ENCODE measurements at regions not wholly inside any gene's neighbourhood (a gene's known extent, or its start where the extent isn't known, plus 50 kb on each side); places are given as distances from the start of the nearest gene placed in this dataset.

DNA sequence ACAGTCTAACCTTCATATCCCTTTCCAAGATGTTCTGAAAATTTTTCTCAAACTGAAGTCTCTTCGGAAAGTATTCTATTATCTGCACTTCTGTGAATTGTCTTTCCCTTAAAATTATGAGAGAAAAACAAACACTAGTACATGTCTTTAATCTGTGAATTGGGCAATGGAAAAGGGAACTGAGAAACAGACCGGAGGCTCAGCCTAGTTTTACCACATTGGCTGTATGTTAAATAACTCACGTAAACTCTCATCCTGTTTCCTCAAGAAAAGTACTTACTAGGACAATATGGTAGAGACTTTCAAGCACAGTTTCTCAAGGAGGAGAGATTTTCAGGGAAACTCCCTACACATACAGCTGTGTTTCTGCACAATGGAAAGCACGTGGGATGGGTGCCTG is 982.2 kb upstream of the SEMA6D start:
- no peak for DNase-seq

DNA sequence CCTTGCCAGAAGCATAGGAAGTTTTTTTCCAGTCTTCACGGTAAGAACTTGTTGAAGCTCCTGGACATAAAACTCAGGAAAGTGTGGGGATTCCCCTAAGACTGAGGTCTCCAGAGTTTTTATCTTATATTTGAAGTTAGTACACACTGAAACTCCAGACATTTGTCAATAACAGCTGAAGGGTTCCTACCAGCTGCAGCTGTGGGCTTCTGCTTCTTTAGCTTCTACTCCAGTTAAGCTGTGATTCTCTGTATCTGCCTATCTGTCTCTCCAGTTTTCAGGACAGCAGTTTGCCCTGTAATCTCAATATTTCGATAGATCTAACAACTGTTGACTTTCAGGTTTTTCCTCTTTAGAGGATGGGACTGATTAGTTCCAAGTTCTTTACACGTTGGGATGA is 966.0 kb upstream of the SEMA6D start:
- no peak for DNase-seq

GRCh38 chr15:46753946-46754345 is 963.4 kb upstream of the SEMA6D start:
- no peak for DNase-seq

GRCh38 chr15:46763091-46763490 is 954.2 kb upstream of the SEMA6D start:
- DNase-seq, result no peak

DNA sequence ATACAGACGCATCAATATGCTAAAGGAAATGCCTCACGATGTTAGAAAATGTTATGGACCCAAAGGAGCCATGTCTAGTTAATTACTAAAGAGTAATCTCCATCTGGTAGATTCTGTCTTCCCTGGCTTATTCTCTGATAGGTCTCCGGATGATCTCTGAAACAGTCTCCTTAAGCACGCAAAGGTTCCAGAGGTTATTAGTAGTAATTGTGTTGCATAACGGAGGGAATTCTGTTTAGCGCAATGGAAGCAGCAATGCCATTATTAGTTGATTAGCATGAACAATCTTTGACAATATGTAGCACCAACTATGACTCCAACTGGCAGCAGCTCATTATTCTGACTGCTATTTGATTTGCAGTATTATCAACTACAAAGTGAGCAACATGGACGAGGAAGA is 952.5 kb upstream of the SEMA6D start:
- no peak for DNase-seq

- no peak for DNase-seq
Measured at GRCh38 chr15:46766021-46766420, 951.3 kb upstream of the SEMA6D start.

DNA sequence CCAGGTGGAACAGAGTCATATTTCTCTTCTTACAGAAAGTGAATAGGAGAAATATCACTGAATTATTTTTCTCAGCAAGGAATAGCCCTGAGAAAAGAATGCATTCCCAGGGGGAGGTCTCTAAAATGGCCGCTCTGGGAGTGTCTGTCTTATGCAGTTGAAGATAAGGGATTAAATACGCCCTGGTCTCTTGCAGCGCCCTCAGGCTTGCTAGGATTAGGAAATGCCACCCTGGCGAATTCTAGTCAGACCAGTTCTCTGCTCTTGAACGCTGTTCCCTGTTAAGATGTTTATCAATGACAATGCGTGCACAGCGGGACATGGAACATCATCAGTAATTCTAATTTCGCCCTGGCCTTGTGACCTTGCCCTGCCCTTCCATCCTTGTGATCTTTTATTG is 949.0 kb upstream of the SEMA6D start:
- peak; percentile 8 for DNase-seq

DNA sequence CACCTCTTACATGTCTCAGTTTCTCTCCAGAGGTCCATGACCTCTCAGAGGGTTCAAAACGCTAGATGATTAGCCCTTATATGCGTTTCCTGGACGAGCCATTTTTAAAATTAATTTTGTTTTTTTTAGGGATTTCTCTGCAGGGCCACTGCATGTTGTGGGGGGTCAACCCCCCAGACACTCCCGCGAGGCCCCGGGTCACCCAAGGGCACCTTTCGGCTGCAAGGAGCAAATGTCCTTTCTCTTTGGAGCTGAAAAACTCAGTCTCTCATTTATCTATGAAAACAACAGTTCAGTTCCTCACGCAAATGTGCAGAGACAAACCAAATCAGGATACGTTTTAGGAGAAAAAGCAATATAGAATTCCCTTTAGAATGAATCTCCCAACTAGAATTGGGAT is 944.3 kb upstream of the SEMA6D start:
- no peak for DNase-seq

DNA sequence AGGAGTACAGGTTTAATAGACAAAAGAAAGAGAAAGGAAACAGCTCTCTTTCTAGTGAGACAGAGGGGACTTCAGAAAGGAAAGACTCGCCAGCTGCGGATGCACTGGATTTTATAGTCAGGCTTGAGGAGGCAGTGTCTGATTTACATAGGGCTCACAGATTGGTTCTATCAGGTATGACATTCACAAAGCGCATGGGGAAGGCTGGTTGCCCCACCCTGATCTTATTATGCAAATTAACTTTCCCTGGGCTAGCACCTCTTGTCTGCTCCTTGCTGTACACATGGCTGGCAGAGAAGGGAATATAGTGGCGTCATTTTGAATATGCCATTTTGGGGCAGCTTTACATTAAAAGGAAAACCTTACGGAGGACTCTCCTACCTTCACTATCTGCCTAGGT is 938.4 kb upstream of the SEMA6D start:
- no peak for DNase-seq

DNA sequence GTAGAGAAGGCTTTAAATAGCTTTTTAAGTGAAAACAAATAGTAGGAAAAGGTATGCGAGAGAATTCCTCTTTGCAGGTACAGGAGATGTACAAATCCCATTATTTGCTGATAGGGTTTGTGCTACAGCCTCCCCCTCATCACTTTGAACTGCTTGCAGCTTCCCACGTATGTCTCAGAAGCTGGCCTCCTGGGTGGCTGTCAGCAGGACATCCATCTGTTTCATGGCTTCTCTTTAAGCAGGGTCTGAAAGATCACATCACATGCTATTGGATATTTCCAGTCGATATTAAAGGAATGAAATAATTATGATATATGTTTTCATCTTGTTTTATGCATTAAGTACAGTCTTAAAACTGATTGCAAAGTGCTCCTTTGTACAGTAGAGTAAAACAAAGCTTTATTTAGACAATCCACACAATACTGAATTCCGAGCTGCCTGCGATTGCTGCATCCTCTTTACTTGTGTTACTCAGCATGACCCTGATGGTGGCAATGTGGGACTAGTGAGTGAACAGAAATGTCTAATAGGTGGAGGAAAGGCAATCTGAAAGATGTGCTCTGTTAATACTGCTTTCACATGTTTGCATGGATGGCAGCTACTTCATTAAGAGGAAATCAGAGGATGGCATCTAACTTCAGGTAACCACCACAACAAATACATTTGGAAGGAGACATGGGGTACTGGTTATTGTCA is 930.6 kb upstream of the SEMA6D start:
- peak; percentile 81 for DNase-seq

DNA sequence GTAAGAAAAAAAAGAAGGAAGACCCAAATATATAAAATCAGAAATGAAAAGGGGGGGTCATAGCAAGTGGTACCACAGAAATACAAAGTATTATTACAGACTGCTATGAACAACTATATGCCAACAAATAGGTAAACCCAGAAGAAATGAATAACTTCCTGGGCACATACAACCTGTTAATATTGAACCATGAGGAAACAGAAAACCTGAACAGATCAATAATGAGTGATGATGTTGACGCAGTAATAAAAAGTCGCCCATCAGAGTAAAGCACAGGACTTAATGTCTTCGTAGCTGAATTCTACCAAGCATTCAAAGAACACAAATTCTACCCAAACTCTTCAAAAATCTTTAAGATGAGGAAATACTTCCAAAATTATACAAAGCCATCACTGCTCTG is 921.6 kb upstream of the SEMA6D start:
- DNase-seq, result no peak

- DNase-seq, result no peak
Measured at GRCh38 chr15:46808834-46809233, 908.5 kb upstream of the SEMA6D start.

- no peak for DNase-seq
Measured at GRCh38 chr15:46815240-46815639, 902.1 kb upstream of the SEMA6D start.

DNA sequence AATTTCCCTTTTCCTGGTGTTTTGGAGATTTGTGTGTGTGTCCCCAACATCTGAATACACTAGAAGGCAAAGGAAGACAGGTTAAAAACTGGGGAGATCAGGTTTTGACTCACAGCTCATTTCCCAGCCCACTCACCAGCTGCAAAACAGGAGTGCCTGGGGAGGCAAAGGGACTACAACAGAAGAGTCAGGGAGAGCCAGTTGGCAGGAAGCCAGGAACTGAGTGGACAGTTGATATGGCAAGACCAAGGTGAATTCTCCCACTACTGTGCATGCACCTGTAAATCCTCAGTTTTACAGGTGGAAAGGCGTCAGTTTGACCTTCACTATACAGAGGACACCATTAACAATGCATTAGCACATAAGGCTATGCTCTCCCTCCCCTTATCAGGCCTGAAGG is 901.5 kb upstream of the SEMA6D start:
- DNase-seq, result peak; percentile 88

GRCh38 chr15:46848704-46849103 is 868.6 kb upstream of the SEMA6D start:
- DNase-seq, result peak; percentile 73

- no peak for DNase-seq
Measured at GRCh38 chr15:46853600-46853999, 863.7 kb upstream of the SEMA6D start.

- no peak for DNase-seq
Measured at GRCh38 chr15:46854564-46854963, 862.7 kb upstream of the SEMA6D start.

DNA sequence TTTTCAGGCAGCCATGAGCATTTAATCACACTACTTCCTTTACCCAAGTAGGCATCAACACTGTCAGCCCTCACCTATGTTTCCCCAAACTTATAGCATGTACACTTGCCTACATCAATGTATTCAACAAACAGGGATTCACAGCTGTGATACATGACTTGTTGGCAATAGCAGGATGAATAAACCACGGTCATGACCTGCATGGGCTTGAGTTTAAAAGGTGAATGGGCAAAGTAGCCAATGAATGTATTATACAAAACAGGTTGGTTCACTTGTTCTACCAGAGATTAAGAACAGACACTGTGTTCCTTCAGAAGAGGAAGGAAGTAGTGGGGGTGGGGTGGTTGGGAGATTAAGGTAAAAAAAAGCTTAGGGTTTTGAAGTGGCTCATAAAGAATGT is 861.9 kb upstream of the SEMA6D start:
- no peak for DNase-seq

GRCh38 chr15:46856839-46857502 is 860.3 kb upstream of the SEMA6D start:
- peak; percentile 82 for DNase-seq

- peak; percentile 97 for DNase-seq
Measured at GRCh38 chr15:46858150-46858549, 859.2 kb upstream of the SEMA6D start.

DNA sequence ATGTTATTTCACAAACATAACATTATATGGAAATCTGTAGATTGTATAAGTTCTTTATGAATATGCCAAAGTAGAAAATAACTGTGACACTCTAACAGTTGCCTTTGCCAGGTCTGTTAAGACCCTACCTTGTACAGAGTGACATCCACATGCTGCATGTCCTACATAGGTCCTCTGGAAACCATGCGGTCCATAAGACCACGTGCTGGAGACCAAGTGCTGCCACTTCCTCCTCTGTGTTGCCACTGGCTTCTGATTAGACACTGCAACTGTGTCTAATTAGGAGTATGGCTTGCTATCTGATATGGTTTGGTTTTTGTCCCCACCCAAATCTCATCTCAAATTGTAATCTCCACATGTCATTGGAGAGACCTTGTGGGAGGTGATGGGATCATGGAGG is 855.5 kb upstream of the SEMA6D start:
- no peak for DNase-seq

DNA sequence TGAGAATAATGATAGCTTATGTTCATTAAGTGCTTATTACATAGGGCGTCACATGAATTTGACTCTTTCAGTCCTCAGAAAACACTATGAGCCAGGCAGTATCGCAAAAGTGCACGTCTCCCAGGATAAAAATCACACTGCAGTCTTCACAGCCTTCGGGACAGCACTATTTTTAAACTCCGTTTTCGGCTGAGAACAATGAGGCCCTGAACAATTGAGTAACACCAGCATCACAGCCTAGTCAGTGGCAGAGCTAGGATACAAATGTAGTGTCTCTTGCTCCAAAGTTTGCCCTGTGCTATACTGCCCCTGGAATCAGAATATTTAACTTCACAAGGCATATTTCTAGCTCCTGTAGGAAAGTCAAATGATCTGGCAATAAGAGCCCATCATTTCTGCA is 852.1 kb upstream of the SEMA6D start:
- DNase-seq, result no peak

DNA sequence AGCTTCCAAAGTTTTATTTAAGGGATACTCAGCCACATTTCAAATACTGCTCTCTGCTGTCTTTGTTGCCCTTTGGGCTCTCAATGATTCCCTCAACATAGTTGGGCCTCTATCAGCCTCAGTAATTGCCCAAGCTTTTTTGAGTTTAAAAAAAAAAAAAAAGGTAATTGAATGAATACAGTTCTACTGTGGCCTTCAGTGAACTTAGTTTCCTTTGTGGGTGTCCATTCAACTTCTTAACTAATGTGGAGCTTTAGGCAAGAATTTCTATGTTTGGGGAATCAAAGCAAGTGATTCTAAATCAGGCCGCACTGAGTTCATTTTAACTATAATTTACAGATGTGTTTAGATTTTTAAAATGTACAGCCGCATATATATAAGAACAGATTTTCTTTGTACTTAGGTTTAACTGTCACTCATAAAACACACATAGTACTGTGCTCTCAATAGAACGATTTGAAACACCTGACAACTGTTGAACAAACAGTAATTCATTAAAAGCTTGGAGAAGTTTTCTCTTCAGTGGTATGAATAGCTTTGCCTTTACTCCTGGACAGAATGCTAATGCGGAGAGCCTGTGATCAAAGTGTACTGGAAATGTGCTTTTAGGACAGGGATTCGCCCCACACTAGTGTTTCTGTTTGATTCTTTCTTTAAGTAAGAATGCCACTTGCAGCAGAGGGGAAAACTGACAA is 844.9 kb upstream of the SEMA6D start:
- no peak for DNase-seq

DNA sequence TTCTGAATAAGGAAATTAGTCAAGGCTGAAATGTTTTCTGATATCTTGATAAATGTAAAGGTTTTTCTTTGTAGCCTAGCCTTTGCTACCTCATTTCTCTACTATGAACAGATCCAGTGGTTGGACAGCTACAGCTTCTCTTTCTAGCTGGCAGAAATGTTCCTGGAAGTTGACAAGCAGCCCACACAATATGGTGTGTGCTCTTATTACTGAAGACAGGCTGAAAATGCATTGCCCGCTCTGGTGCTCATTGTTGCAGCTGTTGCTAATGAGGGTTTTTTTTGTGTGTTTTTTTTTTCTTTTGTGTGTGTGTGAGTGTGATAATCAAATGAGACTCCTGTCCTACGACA is 844.3 kb upstream of the SEMA6D start:
- DNase-seq, result peak; percentile 28
